Pons (tissue), 1 donor: ENCODE measurements at regions not wholly inside any gene's neighbourhood (a gene's known extent, or its start where the extent isn't known, plus 50 kb on each side); places are given as distances from the start of the nearest gene placed in this dataset.

Experiments
- DNase-seq: peaks from one replicate; pipeline ENCODE4 v3.0.0-alpha.2; 2016; ENCODE audit warnings: low spot score

DNA sequence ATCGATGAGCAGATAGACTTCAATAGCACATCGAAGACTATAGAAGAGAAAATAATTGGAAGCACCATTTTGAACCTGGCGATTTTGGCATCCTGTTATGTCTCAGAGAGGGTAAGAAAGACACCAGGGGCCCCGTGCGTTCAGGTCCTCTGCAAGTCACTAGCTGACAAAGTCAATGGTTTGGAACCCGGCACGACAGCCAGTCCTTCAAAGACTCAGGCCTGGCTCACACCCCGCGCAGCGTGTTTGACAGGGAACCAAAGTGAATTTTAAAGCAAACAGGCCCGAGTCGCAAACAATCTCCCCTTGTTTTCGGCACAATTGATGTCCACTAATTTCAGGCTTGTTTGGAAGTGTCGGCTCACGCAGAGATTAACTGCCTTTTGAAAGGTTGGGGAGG lies 716.6 kb downstream of the BRD1 start:
- DNase-seq: no peak

DNA sequence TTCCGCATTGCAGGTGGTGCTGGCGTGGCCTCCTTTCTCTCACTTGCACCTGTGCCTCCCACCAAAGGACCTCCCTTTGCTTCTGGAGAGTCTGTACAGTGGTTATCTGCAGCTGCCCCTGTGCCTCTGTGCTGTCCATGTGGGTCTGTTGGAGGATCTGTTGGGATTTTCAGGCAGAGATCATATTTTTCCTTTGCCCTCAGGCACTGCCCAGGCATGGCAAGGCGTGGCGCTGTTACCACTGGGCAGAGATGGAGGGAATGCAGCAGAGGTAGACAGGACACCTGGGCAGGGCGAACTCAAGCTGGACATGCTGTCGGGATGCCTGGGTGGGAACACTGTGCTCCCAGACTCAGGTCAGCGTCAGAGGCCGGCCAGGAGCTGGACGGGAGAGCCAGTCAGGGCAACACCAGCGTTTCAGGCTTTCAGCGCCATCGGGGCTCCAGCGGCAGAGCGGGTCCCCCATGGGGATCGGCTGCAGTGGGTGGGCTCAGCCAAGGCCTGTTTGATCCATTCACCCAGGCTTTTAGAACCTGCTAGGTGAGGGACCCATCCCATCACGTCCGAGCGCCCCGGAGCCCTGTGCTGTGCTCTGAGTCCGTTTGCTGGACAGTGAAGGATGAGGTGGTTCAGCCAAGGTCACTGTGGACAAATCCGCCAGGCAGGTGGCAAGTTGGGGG lies 718.9 kb downstream of the BRD1 start:
- DNase-seq: no peak

DNA sequence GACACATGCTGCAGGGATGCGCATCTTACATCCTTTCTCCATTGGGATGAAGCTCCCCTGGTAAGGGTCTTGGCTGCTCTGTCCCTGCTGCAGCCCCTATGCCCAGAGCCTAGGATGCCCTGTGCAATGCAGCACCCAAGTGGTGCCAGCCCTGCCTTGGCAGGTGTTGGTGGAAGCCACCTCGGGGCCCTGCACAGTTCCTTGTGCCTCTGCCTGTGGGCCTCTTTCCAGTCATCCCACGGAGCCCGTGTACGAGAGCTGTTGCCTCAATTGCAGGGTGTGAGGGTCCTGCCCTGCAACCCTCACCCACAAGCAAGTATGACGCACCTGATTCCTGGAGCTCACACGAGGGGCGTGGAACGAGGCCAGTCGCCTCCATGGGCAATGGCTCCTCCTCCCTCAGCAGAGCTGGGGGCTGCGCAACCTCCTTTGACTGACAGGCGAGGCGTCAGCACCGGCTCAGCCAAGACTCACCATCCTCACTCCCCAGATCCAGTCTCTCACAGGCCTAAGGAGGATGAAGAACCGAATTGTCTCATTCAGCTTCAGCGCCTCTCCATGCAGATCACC lies 719.6 kb downstream of the BRD1 start:
- no peak for DNase-seq

DNA sequence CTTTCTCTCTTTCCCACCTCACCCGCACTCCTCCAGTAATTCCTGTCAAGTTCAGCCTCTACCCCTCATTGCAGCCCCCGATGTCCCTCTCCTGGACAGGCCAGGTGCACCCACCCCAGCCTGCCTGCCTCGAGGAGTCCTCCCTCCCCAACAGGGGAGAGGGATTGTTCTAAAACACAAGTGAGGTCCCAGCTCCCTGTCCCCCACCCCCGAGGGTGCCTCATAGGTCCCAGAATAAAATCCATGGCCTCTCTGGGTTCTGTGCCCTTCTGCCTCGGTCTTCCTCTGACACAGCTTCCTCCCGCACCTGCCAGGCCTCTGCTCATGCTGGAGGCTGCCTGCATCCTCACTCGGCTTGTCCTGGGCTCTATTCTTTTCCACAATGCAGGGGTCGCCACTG lies 720.1 kb downstream of the BRD1 start:
- no peak for DNase-seq

DNA sequence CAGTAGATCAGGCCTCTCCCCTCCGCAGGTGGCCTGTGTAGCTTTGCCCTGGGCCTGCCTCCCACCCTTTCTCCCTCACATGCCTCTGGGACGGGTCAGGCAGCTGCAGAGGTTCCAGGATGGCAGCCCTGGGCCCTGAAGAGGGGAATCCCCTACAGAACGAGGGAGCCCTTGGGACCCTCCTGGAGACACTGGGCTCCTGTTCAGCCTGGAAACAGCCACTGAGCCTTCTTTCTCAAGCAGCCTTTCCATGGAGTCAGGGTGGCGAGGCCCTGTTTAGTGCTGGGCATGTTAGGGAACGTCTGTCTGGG lies 720.9 kb downstream of the BRD1 start:
- DNase-seq: no peak

DNA sequence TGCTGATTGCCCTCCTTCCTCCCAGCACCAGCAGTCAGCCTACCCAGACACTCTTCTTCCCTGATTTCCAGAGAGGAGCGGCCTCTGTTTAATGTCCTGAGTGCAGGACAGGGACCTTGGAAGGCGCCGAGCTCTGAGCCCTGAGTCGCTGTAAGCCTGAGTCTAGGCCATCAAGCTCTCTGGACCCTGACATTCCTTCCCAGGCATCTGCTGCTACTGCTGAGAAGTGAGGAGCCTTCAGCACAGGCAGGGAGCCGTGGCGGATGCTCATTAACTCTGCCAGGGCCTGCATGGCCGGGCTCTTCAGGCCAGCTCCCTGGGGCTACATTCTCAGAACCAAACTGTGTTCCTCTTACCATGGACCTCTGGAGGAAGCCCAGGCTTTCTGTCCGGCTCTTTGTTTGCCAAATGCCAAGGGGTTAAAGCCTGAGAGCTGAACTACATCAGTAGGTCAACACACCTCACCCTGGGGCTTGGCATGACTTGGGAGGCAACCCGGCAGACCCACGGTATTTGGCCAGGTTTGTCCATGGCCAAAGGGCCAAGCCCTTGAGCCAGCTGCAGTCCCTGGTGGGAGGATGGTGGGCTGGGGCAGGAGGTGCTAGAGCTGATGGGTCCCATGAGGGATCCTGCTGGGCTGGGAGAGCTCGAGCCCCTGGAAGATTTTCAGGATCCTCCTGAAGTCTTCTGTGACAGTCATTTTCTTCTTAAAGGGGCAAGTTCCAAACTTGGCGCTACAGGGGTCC lies 721.4 kb downstream of the BRD1 start:
- no peak for DNase-seq

DNA sequence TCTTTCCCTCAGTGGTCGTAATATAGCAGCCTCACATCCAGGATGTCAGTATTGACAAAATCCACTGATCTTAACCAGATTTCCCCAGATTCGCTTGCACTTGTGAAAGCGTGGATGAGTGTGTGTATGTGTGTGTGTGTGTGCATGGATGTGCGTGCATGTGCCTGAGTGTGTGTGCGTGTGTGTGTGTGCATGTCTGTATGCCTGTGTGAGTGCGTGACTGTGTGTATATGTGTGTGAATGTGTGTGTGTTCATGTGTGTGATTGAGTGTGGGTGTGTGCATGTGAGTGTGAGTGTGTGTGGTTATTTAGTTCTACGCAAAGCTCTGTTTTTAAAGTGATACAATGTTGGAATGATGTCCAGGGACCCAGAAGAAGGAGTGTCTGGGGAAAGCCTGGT lies 723.2 kb downstream of the BRD1 start:
- no peak for DNase-seq

DNA sequence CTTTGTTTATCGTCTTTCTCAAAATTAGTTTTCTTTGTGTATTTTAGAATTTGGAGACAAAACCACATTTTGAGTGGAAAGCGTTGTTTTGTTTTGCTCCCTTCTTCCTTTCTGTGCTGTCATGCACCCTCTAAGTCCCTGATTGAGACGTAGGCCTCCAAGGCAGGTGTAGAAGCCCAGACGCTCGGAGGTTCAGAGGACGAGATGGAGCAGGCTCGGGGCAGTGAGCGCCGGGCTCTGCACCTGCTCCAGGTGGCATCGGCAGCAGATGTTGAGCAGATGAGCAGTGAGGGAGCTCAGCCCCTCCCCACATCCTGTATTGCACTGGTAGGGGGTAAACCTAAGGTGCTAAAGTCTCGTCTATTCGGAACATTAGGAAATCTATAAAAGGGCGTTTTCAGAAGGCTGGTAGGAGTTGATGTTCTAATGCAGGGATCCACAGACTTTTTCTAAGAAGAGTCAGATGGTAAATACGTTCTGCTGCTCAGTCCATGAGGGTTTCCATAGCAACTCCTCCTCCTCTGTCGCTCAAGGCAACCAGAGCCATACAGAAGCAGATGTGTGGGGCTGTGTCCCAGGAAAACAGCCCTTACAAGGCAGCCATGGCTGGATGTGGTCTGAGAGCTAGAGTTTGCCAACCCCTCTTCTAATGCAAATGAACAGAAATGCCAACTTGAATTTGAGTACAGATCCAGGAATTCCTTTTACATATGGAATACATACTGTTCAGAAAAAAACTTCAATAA lies 724.2 kb downstream of the BRD1 start:
- DNase-seq: no peak

DNA sequence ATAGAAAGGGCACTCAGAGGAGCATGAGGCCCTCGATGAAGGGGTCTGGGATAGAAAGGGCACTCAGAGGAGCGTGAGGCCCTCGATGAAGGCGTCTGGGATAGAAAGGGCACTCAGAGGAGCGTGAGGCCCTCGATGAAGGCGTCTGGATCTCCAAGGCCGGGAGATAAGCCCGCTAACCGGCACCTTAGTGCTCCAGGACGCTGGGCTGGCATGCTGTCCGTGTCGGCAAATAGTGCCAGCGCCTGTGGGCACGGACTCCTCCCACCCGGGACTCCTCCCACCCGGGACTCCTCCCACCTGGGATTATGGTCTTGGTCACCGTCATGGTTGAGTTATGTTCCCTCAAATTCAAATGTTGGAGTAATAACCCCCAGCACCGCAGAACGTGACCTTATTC lies 725.3 kb downstream of the BRD1 start:
- DNase-seq: no peak

DNA sequence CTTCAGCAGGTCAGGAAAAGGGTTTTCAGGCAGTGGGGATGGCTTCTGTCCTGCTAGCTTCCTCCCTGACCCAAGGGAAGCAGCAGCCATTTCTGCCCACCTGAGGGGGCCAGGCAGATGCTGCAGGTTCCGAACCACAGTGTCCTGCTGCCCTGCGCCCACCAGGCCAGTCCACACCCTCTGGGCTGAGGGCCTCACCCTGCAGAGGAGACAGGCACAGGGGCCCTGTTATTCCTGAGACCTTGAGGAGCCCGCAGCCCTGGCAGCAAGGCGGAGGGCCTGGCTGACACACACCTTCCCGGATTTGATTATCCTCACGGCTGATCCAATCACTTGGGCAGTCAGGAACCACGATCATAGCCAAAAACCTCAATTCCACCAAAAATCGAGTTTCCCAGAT lies 725.8 kb downstream of the BRD1 start:
- no peak for DNase-seq

DNA sequence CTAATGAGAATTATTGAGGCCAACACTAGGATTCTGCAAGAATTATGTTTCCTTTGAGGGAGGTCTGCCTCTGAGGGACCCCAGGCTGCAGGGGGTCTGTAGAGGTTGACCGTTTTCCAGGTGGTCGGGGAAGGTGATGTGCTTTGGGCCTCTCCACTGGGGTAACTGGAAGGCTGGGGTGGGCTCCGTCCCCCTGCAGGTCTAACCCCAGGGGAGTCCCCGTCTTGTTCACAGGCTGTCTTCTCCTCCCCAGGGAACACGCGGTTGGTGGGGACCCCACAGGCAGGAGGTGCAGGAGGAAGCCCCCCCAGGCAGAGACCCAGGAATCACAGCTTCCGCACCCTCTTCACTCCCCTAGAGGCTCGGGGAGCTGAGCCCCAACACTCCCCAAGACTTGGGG lies 726.4 kb downstream of the BRD1 start:
- no peak for DNase-seq

DNA sequence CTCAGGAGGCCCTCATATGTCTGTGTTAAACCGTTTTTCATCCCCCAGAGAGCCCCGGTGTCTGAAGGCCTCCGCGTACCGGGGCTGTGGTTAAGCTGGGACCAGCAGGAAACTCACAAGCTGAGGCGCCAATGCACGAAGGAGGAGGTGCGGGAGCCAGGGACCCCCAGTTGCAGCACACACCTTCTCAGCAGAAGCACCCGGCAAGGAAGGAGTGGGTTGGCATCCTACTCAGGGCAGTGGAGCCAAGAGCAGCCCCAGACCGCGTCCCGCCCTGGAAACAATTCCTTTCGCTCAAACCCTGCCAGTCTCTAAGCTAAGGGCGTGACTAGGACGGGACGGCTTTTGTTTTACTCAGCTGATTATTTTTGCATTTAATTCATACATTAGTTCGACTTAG lies 726.9 kb downstream of the BRD1 start:
- DNase-seq: no peak

DNA sequence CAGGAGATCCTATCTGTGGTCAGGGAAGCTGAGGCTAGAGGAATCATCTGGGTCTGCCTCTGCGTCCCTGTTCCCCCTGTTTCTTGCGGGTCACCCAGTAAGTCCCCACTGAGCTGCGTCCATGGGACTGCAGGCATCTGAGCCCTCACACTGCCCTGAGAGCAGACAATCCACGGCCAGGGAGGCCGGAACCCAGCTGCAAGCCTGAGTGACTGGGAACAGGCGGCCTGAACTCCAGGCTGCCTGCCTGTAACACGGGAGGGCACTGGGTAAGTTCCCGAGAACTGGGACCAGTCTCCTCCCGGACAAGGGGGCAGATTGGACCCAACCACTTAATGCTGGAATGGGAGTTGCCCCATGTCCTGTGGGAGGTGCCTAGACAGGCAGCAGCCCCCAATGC lies 727.4 kb downstream of the BRD1 start:
- DNase-seq: no peak

DNA sequence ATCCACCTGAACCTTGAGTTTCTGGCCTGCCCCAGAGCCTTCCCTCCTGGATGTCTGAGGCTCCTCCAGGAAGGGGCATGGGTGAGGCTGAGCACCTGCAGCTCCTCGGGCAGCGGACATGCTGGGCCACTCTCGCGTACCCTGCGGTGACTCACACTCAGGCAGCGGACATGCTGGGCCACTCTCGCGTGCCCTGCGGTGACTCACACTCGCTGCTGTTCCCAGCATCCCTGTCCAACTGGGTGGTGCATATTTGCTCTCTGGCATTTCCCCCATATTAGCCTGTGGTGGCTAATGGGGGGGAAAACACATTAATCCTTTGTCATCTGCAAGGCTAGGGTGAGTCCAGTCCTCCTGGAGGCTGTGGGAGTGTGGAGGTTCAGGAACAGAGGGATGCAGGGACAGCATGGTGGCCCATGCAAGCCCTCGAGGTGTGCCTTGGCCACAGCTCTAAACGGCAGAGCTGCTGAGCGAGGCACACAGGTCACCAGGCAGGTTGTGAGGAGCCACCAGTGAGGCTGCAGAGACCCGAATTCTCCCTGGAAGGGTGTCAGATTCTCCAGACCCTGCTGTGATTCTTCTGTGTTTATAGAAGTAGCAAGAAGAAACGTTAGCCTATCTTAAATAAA lies 728.1 kb downstream of the BRD1 start:
- no peak for DNase-seq

DNA sequence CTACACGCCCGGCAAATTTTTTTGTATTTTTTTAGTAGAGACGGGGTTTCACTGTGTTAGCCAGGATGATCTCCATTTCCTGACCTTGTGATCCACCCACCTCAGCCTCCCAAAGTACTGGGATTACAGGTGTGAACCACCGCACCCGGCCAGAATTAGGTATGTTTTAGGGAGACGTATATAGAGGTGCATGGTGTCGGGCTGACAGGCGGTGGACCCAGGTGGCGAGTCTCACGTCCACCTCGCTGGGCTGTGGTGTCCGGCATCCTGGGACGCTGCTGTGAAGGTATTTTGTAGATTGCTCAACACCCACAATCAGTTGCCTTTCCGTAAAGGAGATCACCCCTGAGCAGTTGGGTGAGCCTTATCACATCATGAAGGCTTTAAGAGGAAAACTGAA lies 728.6 kb downstream of the BRD1 start:
- DNase-seq: no peak

DNA sequence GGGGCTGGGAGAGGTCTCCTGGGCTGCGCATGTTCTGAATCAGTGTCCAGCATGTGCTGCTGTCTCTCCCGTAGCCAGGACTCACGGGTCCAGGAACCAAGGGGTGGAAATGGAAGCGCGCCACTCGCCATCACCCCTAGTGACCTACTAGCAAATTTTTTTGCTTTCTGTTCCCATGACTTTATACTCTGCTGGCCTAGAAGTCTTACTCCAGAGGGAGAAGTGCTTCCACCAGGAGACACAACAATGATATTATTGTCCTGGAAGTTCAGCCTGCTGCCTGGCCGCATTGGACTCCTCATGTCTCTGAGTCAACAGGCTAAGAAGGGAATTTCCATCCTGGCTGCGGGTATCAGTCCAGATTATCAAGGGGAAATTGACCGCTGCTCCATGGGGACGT lies 729.7 kb downstream of the BRD1 start:
- DNase-seq: peak; percentile 26

DNA sequence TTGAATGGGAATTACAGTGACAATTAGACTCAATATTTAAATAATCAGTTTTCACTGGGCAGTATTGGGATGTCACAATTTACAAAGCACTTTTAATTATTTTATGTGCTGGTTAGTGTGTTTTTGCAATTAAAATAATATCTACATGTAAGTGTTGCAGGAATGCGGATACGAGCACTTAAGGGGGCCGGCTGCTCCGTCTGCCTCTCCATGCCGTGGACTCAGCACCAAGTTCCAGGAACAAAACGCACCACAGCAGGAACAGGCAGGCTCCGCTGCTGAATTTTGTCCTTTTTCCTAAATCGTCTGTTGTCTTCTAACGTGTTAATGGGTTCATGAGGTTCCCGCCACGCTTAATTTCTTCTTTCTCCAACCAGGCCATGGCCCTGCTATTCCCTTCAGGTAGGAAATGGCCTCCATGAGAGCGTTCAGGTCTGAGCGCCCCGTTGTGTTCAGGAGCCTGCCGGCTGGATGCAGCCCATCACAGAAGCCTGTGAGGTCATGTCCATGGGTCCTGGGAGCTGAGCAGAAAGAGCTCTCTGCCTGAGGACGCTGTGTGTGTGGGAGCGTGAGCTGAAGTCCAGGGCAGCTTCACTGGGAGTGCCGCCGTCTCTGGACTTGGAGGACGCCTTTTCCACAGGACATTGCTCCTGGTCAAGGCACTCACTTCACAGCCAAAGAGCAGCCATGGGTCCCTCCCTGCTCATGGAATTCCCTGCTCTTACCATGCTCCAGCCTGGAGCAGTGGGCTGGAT lies 730.3 kb downstream of the BRD1 start:
- DNase-seq: no peak

DNA sequence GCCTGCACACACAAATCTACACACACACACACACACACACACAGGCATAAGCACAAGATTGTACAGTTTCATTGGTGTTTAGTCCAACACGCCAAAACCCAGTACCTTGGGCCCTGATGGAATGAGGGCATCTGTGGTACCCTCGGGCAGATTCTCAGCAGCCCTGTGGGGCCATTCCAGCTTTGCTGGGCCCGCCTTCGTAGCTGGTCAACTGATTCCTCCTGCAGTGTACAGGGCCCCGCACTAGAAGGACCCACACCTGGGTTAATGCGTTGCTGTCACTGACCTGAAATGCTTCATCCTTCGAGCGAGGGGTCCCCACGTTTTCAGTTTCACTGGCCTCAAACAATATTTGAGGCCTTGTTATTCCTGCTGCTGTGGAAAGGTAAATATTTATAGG lies 731.2 kb downstream of the BRD1 start:
- no peak for DNase-seq

DNA sequence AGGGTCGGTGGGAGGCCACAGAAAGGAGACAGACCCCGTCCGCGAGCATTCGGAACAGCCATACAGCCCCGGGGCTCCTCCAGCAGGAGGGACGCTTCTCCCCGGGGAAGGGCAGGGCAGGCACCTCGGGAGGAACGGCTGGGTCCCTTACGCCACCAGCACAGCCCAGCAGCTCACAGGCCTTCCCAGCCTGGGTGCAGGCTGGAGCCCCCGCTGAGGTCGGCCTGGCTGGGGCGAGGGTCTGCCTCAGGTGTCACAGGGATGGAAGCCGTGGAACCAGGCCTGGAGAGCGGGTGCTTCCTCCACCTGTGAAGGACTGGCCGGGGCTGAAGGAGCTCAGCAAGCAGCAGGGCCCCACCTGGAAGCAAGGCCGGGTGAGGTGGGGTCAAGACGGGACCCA lies 732.3 kb downstream of the BRD1 start:
- DNase-seq: no peak

DNA sequence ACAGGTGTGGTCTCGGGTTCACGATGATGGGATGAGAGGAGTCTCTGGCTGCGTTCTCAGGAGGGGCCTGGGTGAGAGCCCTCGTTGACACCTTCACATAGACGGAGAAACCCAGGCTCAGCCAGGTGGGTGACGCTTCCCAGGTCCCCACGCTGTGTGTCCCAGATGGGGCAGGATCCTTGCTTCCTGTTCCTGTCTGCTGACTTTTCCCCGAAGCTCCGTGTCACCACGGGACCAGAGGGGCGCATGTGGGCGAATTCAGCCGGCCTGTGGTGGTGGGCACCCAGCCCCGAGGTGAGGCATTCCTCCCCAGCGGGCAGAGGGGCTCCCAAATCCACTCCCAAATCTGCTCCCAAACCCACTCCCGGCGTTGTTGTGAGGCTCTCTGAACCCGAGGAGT lies 732.8 kb downstream of the BRD1 start:
- no peak for DNase-seq

DNA sequence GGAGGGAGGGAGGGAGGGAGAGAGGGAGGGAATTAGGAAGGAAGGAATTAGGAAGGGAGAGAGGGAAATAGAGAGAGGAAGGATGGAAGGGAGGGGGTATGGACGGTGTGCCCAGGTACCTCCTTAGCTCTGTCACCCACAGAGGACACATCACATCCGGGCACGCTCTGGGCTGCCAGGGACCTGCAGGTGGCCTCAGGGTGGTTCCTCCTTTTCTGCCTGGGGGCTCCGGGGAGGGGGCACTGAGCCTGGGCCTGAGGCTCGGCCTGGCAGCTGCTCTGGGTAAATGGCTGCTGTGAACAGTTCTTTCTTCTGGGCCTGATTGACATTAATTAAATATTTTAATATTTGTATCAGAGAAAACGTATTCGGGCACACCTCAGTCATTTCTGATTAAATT lies 733.5 kb downstream of the BRD1 start:
- DNase-seq: no peak
